Loucy (cell line): ENCODE measurements at regions not wholly inside any gene's neighbourhood (a gene's known extent, or its start where the extent isn't known, plus 50 kb on each side); places are given as distances from the start of the nearest gene placed in this dataset.

Source experiments
- EZH2phosphoT487 ChIP-seq: fragments of 200-600 bp; IDR thresholded peaks from 2 replicates; pipeline ENCODE4 v1.6.1; 2018; ENCODE audit warnings: antibody characterized with exemption, mild to moderate bottlenecking, moderate library complexity, borderline replicate concordance
- TF ChIP-seq, protein P1 (sequence below): fragments of 200-600 bp; sonication (generic); conservative IDR thresholded peaks from 2 replicates; pipeline ENCODE4 v1.5.1; 2014; ENCODE audit warnings: mild to moderate bottlenecking, antibody characterized with exemption, low read length

DNA sequence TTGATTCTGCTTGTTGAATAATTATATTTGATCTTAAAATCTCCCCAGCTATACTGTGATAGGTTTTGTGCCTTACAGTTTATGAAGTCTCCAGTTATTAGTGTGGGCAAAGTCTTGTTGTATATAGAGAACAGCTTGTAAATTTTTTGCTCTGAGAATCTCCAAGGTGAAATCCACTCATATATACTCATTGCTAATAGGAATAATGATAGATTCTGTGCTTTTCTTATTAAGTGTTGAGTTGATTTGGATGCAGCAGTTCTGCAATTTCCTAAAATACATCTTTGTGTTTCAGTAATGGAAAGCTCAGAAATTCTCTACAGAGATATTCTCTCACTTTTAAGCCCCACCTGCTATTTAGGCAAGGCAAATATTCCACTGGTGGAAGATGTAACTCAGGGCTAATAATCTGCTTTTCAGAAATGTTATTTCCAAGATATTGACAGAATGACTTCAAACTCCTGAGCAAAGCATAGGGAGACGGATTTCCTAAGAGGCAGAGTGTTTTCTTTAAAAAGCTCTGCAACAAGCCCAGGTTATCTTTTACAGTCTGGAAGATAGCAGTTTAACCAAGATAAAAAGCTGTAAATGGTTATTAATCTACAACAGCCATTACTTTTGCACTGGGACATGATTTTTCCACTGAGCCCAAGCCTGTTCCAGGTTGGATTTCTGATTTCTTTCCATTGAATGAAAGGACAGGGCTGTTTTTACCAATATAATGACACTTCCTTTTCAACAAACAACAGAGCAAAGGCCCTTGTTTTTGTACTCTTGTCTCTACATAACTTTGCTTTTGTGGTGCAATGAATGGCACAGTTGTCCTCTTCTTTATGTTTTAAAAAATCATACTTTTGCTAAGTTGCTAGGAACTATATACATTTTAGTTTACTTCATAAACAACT, 239.9 kb upstream of the ATP2B1 start:
- TF ChIP-seq, protein P1, sequence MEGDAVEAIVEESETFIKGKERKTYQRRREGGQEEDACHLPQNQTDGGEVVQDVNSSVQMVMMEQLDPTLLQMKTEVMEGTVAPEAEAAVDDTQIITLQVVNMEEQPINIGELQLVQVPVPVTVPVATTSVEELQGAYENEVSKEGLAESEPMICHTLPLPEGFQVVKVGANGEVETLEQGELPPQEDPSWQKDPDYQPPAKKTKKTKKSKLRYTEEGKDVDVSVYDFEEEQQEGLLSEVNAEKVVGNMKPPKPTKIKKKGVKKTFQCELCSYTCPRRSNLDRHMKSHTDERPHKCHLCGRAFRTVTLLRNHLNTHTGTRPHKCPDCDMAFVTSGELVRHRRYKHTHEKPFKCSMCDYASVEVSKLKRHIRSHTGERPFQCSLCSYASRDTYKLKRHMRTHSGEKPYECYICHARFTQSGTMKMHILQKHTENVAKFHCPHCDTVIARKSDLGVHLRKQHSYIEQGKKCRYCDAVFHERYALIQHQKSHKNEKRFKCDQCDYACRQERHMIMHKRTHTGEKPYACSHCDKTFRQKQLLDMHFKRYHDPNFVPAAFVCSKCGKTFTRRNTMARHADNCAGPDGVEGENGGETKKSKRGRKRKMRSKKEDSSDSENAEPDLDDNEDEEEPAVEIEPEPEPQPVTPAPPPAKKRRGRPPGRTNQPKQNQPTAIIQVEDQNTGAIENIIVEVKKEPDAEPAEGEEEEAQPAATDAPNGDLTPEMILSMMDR: no peak
- TF ChIP-seq EZH2phosphoT487: no peak
